ENCODE measurements at regions not wholly inside any gene's neighbourhood (a gene's known extent, or its start where the extent isn't known, plus 50 kb on each side); places are given as distances from the start of the nearest gene placed in this dataset.

DNA sequence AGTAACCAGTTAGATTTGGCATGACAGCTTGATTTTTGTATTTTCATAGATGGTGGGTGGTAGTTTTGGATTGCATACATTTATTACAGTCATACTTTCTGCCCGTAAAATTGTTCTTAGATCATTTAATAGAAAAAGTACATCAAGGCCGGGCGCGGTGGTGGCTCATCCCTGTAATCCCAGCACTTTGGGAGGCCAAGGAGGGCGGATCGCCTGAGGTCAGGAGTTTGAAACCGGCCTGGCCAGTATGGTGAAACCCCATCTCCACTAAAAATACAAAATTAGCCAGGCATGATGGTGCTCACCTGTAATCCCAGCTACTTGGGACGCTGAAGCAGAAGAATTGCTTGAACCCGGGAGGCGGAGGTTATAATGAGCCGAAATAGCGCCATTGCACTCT lies 55.0 kb upstream of the UBE2L5 start:
- TF ChIP-seq MAFK (IDR thresholded peaks at IDR 0.05; ENCODE audit: low read depth, low read length), result no peak
- no peak for TF ChIP-seq SUZ12 (IDR thresholded peaks at IDR 0.05; ENCODE audit: low read length)
- TF ChIP-seq POLR2A (IDR thresholded peaks at IDR 0.05; ENCODE audit: control extremely low read depth in 1 of 2, low read depth in 2 of 2, low read length in 2 of 2), result no peak
- TF ChIP-seq, protein P1, sequence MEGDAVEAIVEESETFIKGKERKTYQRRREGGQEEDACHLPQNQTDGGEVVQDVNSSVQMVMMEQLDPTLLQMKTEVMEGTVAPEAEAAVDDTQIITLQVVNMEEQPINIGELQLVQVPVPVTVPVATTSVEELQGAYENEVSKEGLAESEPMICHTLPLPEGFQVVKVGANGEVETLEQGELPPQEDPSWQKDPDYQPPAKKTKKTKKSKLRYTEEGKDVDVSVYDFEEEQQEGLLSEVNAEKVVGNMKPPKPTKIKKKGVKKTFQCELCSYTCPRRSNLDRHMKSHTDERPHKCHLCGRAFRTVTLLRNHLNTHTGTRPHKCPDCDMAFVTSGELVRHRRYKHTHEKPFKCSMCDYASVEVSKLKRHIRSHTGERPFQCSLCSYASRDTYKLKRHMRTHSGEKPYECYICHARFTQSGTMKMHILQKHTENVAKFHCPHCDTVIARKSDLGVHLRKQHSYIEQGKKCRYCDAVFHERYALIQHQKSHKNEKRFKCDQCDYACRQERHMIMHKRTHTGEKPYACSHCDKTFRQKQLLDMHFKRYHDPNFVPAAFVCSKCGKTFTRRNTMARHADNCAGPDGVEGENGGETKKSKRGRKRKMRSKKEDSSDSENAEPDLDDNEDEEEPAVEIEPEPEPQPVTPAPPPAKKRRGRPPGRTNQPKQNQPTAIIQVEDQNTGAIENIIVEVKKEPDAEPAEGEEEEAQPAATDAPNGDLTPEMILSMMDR (IDR thresholded peaks at IDR 0.05; ENCODE audit: control extremely low read depth in 1 of 3, insufficient read depth in 1 of 3, low read depth in 1 of 3, low read length in 3 of 3), result no peak
- TF ChIP-seq SAP30 (IDR thresholded peaks at IDR 0.05; ENCODE audit: insufficient read depth, insufficient replicate concordance, low read length), result no peak
- no peak for TF ChIP-seq CREB1 (IDR thresholded peaks at IDR 0.05)
- no peak for TF ChIP-seq HDAC2 (IDR thresholded peaks at IDR 0.05; ENCODE audit: borderline replicate concordance in 1 of 2, low read depth in 2 of 2, low read length in 2 of 2)
- TF ChIP-seq TCF12 (IDR thresholded peaks at IDR 0.05; ENCODE audit: low read depth, low read length), result no peak
- TF ChIP-seq EZH2 (IDR thresholded peaks at IDR 0.05; ENCODE audit: low read depth, low read length, severe bottlenecking), result no peak

Data from H1 (cell line).